GM12878 (cell line): ENCODE measurements at regions not wholly inside any gene's neighbourhood (a gene's known extent, or its start where the extent isn't known, plus 50 kb on each side); places are given as distances from the start of the nearest gene placed in this dataset.

ENCODE experiments used
- CBX5 ChIP-seq: sonication (generic); IDR thresholded peaks from 2 replicates; pipeline ENCODE4 v1.6.1; 2016; ENCODE audit warnings: low read depth, moderate library complexity, mild to moderate bottlenecking, inconsistent platforms
- CREM ChIP-seq: IDR thresholded peaks from 2 replicates; pipeline ENCODE4 v1.6.1; 2014; ENCODE audit warnings: antibody characterized with exemption, low read depth
- EP300 ChIP-seq, 2 experiments: fragments of 150-350 bp in 1 of 2; IDR thresholded peaks; 2 replicates each; pipeline ENCODE4 v1.6.1; 2011 to 2012; ENCODE audit warnings: low read depth in 2 of 2, low read length in 2 of 2, borderline replicate concordance in 1 of 2, improper control_type of control experiment in 1 of 2, inconsistent platforms in 1 of 2; ENCODE audit not compliant: control insufficient read depth in 1 of 2
- EZH2 ChIP-seq: IDR thresholded peaks from 2 replicates; pipeline ENCODE4 v1.6.1; 2012; ENCODE audit warnings: low read depth, mild to moderate bottlenecking, control low read depth, inconsistent platforms, low read length, borderline replicate concordance; ENCODE audit not compliant: control insufficient read depth
- POLR2A ChIP-seq: IDR thresholded peaks from 2 replicates; pipeline ENCODE4 v1.6.1; 2011; ENCODE audit warnings: low read depth, mild to moderate bottlenecking, low read length
- RFX5 ChIP-seq: IDR thresholded peaks from 2 replicates; pipeline ENCODE4 v1.6.1; 2011; ENCODE audit warnings: low read depth, low read length, improper control_type of control experiment
- SIN3A ChIP-seq: IDR thresholded peaks from 2 replicates; pipeline ENCODE4 v1.6.1; 2012; ENCODE audit warnings: low read depth, low read length, improper control_type of control experiment
- TARDBP ChIP-seq: IDR thresholded peaks from 2 replicates; pipeline ENCODE4 v1.6.1; 2016; ENCODE audit warnings: borderline replicate concordance
- YY1 ChIP-seq: IDR thresholded peaks from 2 replicates; pipeline ENCODE4 v1.6.1; 2011; ENCODE audit warnings: low read depth, mild to moderate bottlenecking, low read length
- TF ChIP-seq, protein P1 (sequence below): fragments of 450-650 bp; IDR thresholded peaks from 2 replicates; pipeline ENCODE4 v1.6.1; 2016; ENCODE audit warnings: mild to moderate bottlenecking

DNA sequence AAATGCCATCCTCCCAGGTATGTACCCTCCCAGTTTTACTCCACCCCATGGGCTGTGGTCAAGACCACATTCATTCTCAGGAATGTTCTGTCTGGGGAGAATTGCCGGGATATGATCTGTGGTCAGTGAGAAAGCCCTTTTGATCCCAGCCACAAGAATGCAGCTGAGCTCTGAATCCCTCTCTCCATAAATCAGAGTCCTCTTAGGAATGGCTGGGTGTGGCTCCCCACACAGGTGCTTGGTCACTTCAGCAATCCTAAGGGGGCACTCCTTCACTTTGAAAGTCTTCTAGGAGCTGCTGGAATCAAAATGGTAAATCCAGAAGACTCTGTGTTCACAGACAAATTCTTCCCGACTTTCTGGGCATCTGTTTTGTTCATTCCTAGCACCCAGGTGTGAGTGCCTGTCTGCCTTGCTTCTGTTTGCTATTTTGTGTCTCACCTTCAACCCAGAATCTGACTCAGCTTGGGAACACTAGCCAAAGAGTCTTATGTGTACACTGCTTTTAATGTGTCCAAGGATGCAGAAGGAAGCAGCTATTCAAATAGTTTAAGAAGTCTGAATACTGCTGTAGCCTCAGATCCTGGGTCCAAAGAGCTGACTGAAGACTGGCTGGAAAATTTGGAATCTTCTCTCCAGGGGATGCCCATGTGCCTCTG lies 144.6 kb upstream of the CDKN3 start:
- TF ChIP-seq, protein P1, sequence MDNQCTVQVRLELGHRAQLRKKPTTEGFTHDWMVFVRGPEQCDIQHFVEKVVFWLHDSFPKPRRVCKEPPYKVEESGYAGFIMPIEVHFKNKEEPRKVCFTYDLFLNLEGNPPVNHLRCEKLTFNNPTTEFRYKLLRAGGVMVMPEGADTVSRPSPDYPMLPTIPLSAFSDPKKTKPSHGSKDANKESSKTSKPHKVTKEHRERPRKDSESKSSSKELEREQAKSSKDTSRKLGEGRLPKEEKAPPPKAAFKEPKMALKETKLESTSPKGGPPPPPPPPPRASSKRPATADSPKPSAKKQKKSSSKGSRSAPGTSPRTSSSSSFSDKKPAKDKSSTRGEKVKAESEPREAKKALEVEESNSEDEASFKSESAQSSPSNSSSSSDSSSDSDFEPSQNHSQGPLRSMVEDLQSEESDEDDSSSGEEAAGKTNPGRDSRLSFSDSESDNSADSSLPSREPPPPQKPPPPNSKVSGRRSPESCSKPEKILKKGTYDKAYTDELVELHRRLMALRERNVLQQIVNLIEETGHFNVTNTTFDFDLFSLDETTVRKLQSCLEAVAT, result no peak
- TF ChIP-seq EP300 (IDR thresholded peaks at IDR 0.05; ENCODE audit: borderline replicate concordance in 1 of 2, control insufficient read depth in 1 of 2, low read depth in 2 of 2, low read length in 2 of 2), result no peak
- TF ChIP-seq CREM, result no peak
- TF ChIP-seq RFX5, result no peak
- no peak for TF ChIP-seq CBX5
- no peak for TF ChIP-seq EZH2
- TF ChIP-seq TARDBP, result no peak
- TF ChIP-seq POLR2A, result no peak
- no peak for TF ChIP-seq SIN3A
- TF ChIP-seq YY1, result no peak
